Endothelial cell of umbilical vein (primary cell): ENCODE measurements at regions not wholly inside any gene's neighbourhood (a gene's known extent, or its start where the extent isn't known, plus 50 kb on each side); places are given as distances from the start of the nearest gene placed in this dataset.

Source experiments
- BruUV-seq: library from RNA; stranded (reverse); fragments of 400-500 nt; replicated peaks from 2 replicates; lab custom pipeline; 2021; lab: Mats Ljungman, UMichigan
- CTCF ChIA-PET: fragments of 300-600, 350-600 bp; sonication (Branson Sonifier 250); formaldehyde crosslinking; loops from one replicate; lab custom pipeline; 2021; ENCODE audit warnings: antibody characterized with exemption, inconsistent platforms; lab: Charles Lee
- POLR2A ChIA-PET: fragments of 300-600, 350-600 bp; sonication (Branson Sonifier 250); formaldehyde crosslinking; loops from one replicate; lab custom pipeline; 2021; ENCODE audit warnings: antibody characterized with exemption, inconsistent platforms; lab: Charles Lee
- DNase-seq: peaks from one replicate; pipeline ENCODE4 v3.0.0-alpha.2; 2011; ENCODE audit warnings: low read depth, low spot score
- FAIRE-seq: peaks from 2 replicates; lab custom pipeline; 2011; peaks lifted over from hg19 to GRCh38; lab: Jason Lieb, UNC
- H2AFZ ChIP-seq: 2 replicates; pipeline ENCODE4 v1.6.0; 2012; ENCODE audit warnings: low read depth, low read length, control low read depth, inconsistent platforms
- H3K27ac ChIP-seq: 2 replicates; pipeline ENCODE4 v1.5.1; 2011; ENCODE audit warnings: low read depth, mild to moderate bottlenecking, control low read depth, low read length, moderate library complexity; ENCODE audit not compliant: insufficient read depth
- H3K27me3 ChIP-seq, 2 experiments: 2 replicates each; pipeline versions ENCODE4 v1.6.0 to v1.6.1; 2011; ENCODE audit warnings: low read length in 2 of 2, mixed read lengths in 1 of 2; ENCODE audit not compliant: control insufficient read depth in 2 of 2, insufficient read depth in 2 of 2
- H3K36me3 ChIP-seq, 2 experiments: 2 replicates in 1 of 2; 3 replicates in 1 of 2; pipeline ENCODE4 v1.5.1; 2011; ENCODE audit warnings: low read length in 2 of 2, mild to moderate bottlenecking in 1 of 2, moderate library complexity in 1 of 2; ENCODE audit not compliant: control insufficient read depth in 2 of 2, insufficient read depth in 2 of 2; ENCODE audit errors: extremely low read depth in 1 of 2
- H3K4me1 ChIP-seq: 3 replicates; pipeline ENCODE4 v1.5.1; 2011; ENCODE audit warnings: mild to moderate bottlenecking, low read length; ENCODE audit not compliant: control insufficient read depth, insufficient read depth; ENCODE audit errors: extremely low read depth
- H3K4me2 ChIP-seq: 2 replicates; pipeline ENCODE4 v1.6.1; 2011; ENCODE audit warnings: low read length, control low read depth, mixed read lengths; ENCODE audit not compliant: insufficient read depth
- H3K4me3 ChIP-seq, 3 experiments: fragments of 200-600 bp in 1 of 3; sonication (generic), shearing (Covaris generic) in 1 of 3; replicated peaks in 1 of 3; 2 replicates each; pipeline ENCODE4 v1.5.1; 2011 to 2016; ENCODE audit warnings: control low read depth in 3 of 3, low read length in 3 of 3, mild to moderate bottlenecking in 2 of 3, inconsistent platforms in 1 of 3, low read depth in 1 of 3, moderate library complexity in 1 of 3; ENCODE audit not compliant: insufficient read depth in 1 of 3
- H3K79me2 ChIP-seq: 2 replicates; pipeline ENCODE4 v1.6.0; 2012; ENCODE audit warnings: low read length, inconsistent platforms; ENCODE audit not compliant: control insufficient read depth, insufficient read depth
- H3K9ac ChIP-seq: replicated peaks from 2 replicates; pipeline ENCODE3; 2011; ENCODE audit warnings: low read length, control low read depth; ENCODE audit not compliant: insufficient read depth; ENCODE audit errors: extremely low read depth
- H3K9me1 ChIP-seq: replicated peaks from 3 replicates; pipeline ENCODE4 v1.6.0; 2011; ENCODE audit warnings: mild to moderate bottlenecking, low read length; ENCODE audit not compliant: control insufficient read depth, insufficient read depth; ENCODE audit errors: extremely low read depth
- H3K9me3 ChIP-seq: replicated peaks from 2 replicates; pipeline ENCODE4 v1.5.1; 2012; ENCODE audit warnings: low read length, inconsistent platforms; ENCODE audit not compliant: control insufficient read depth, insufficient read depth
- H4K20me1 ChIP-seq: replicated peaks from 2 replicates; pipeline ENCODE3; 2011; ENCODE audit warnings: mild to moderate bottlenecking, low read length; ENCODE audit not compliant: control insufficient read depth, insufficient read depth; ENCODE audit errors: extremely low read depth
- CTCF ChIP-seq, 2 donors: IDR thresholded peaks; 1 replicate in 1 of 2; 2 replicates in 1 of 2; pipeline ENCODE4 v1.5.1; 2011; ENCODE audit warnings: low read length in 2 of 2, mild to moderate bottlenecking in 2 of 2, moderate library complexity in 2 of 2, control low read depth in 1 of 2, inconsistent platforms in 1 of 2, low read depth in 1 of 2; ENCODE audit not compliant: insufficient read depth in 1 of 2; ENCODE audit errors: extremely low read depth in 1 of 2
- EZH2 ChIP-seq: IDR thresholded peaks from 2 replicates; pipeline ENCODE4 v1.6.1; 2012; ENCODE audit warnings: borderline replicate concordance, low read depth, mild to moderate bottlenecking, moderate library complexity, low read length, inconsistent platforms; ENCODE audit not compliant: severe bottlenecking
- FOS ChIP-seq: IDR thresholded peaks from 2 replicates; pipeline ENCODE4 v1.6.1; 2011; ENCODE audit warnings: mild to moderate bottlenecking, low read length, moderate library complexity, borderline replicate concordance; ENCODE audit not compliant: insufficient read depth
- GATA2 ChIP-seq: IDR thresholded peaks from 2 replicates; pipeline ENCODE4 v1.7.0; 2011; ENCODE audit warnings: low read depth, mild to moderate bottlenecking, moderate library complexity, mixed read lengths, low read length; ENCODE audit not compliant: insufficient read length, insufficient read depth
- JUN ChIP-seq: IDR thresholded peaks from 2 replicates; pipeline ENCODE4 v1.6.1; 2011; ENCODE audit warnings: borderline replicate concordance, low read depth; ENCODE audit not compliant: insufficient read length, insufficient read depth
- MAX ChIP-seq: IDR thresholded peaks from 2 replicates; pipeline ENCODE4 v1.6.1; 2011; ENCODE audit not compliant: insufficient read depth, insufficient read length
- MYC ChIP-seq: IDR thresholded peaks from one replicate; pipeline ENCODE4 v1.6.1; 2011; ENCODE audit warnings: mild to moderate bottlenecking, low read depth, low read length
- POLR2A ChIP-seq: IDR thresholded peaks from 2 replicates; pipeline ENCODE4 v1.6.1; 2012; ENCODE audit warnings: low read depth, mild to moderate bottlenecking, control low read depth, low read length
- POLR2AphosphoS5 ChIP-seq: IDR thresholded peaks from 2 replicates; pipeline ENCODE4 v1.6.1; 2012; ENCODE audit warnings: low read depth, mild to moderate bottlenecking, control low read depth, low read length, moderate library complexity; ENCODE audit not compliant: insufficient read depth
- dilution Hi-C: fragments of 300-500 bp; cut with MboI; formaldehyde crosslinking; loops from one replicate; pipeline ENCODE4 v1.15.0; 2019; ENCODE audit warnings: low sequenced_read_pairs; ENCODE audit not compliant: extremely low pct_ligation_motif_present
- intact Hi-C: fragments of 100-400 bp; cut with micrococcal nuclease; formaldehyde crosslinking; loops from one replicate; pipeline ENCODE4 v1.10.0; 2022

- no peak for FAIRE-seq
- TF ChIP-seq CTCF (IDR thresholded peaks at IDR 0.05; ENCODE audit: extremely low read depth in 1 of 2, insufficient read depth in 1 of 2, low read depth in 1 of 2, low read length in 2 of 2) (no peak), MAX (no peak), MYC (no peak), POLR2A (no peak), FOS (no peak), POLR2AphosphoS5 (no peak), GATA2 (no peak), EZH2 (no peak), JUN (no peak)
- no TSS peak for BruUV-seq
Measured at GRCh38 chr17:77821114-77821513, 137.4 kb upstream of the TNRC6C start.

More at GRCh38 chr17:77821114-77821513, 137.4 kb upstream of the TNRC6C start:
- ChIA-PET CTCF (no interaction called here), POLR2A (no interaction called here)
- H3K27ac ChIP-seq: no peak overlapping the region
- no peaks in the 10 kb centered on the region for H3K4me1 ChIP-seq
- H3K27me3 ChIP-seq: no peaks in the 10 kb centered on the region
- no peak for DNase-seq
- no peak overlapping the region for H2AFZ ChIP-seq
- H3K9me1 ChIP-seq: no peaks in the 10 kb centered on the region
- dilution Hi-C loops: no loop called here
- H3K4me3 ChIP-seq: no peak overlapping the region
- H3K79me2 ChIP-seq: no peaks in the 10 kb centered on the region
- no peak overlapping the region for H3K9ac ChIP-seq
- intact Hi-C loops: no loop called here
- H3K4me2 ChIP-seq: no peak overlapping the region
- no peaks in the 10 kb centered on the region for H3K9me3 ChIP-seq
- no peaks in the 10 kb centered on the region for H4K20me1 ChIP-seq
- no peaks in the 10 kb centered on the region for H3K36me3 ChIP-seq
